Transverse colon (tissue), 4 donors: ENCODE measurements at regions not wholly inside any gene's neighbourhood (a gene's known extent, or its start where the extent isn't known, plus 50 kb on each side); places are given as distances from the start of the nearest gene placed in this dataset.

Experiments
- CTCF ChIP-seq, 5 experiments: fragments of 200-600 bp in 3 of 5; fragments of 450-650 bp in 2 of 5; sonication (generic) in 3 of 5; IDR thresholded peaks; 1 replicate in 2 of 5; 2 replicates in 3 of 5; pipeline ENCODE4 v1.5.1; 2016 to 2017; ENCODE audit warnings: antibody characterized with exemption in 5 of 5, inconsistent platforms in 3 of 5, mild to moderate bottlenecking in 2 of 5, moderate library complexity in 1 of 5
- POLR2A ChIP-seq: fragments of 450-650 bp; IDR thresholded peaks from one replicate; pipeline ENCODE4 v1.6.1; 2016; ENCODE audit warnings: antibody characterized with exemption, mild to moderate bottlenecking, moderate library complexity
- POLR2AphosphoS5 ChIP-seq, 3 donors: sonication (generic); formaldehyde crosslinking; IDR thresholded peaks; one replicate each; pipeline ENCODE4 v1.6.1; 2016; ENCODE audit warnings: antibody characterized with exemption in 3 of 3

GRCh38 chr12:28709986-28710685 lies 438.9 kb upstream of the FAR2 start:
- TF ChIP-seq CTCF (IDR thresholded peaks at IDR 0.05) = no peak
- no peak for TF ChIP-seq POLR2A
- no peak for TF ChIP-seq POLR2AphosphoS5 (IDR thresholded peaks at IDR 0.05)
